ENCODE measurements at regions not wholly inside any gene's neighbourhood (a gene's known extent, or its start where the extent isn't known, plus 50 kb on each side); places are given as distances from the start of the nearest gene placed in this dataset.
A peak's percentile ranks its signal among the peaks of the same experiment; 100 is the strongest.
"Not testable (repeated sequence)": the region's sequence is repeated elsewhere in the genome, so short reads cannot be mapped to it uniquely, and the experiment has no call there.

DNA sequence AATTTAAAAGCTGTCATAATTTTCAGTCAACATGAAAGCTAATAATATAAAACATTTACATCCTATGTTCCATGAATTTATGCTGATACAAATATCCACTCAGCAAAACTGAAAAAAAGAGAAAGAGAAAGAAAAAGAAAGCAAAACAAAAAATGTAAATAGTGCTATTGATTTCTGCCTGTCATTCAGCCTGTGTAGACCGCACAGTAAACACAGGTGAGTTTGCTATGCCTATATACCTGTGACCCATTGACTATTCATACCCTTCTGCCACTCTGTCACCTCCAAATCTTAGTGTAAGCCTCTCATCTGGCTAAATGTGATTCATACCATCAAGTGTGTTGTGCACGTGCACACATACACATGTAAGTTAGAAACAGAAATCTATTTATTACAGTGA lies 359.0 kb upstream of the RORB start:
- DNase-seq = no peak
- in situ Hi-C loops (cut with MboI; ENCODE audit: low pct_unique_long_range_greater_than_20kb, low sequenced_read_pairs) = no loop called here

DNA sequence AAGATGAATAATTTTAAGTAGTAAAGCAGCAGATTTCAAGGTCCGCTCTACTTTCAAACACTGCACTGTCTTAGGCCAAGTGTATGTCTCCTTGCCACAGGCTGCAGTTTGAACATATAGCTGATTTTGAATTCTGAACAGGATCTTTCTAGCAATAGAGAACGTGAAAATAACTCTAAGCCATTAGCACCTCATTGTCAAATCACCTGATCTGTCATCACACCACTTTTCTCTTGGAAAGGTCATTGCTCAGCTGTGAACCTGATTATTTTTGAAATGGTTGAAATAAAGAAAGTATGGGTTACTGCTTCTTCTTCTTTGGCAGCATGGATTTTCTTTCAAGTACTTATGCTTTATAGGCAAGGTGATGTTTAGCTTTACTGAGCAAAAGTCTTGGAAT lies 357.0 kb upstream of the RORB start:
- in situ Hi-C loops (cut with MboI; ENCODE audit: low pct_unique_long_range_greater_than_20kb, low sequenced_read_pairs) = no loop called here
- no peak for DNase-seq

DNA sequence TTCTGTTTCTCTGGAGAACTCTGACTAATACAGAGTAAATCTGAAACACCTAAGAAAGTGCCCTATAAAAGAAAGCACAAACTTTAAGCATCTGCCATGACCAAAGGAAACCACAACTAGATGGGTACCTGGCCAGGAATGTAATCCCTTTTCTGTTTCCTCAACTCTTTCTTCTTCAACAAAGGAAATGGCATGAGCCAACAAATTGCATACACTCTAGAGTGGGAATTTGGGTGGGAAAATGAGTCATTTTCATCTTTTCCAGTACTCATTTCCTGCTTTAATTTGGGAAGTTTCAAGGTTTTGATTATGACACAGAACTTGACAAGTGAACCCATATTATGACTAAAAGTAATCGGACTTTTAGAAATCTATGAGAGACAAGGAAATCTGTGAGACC lies 349.2 kb upstream of the RORB start:
- no peak for DNase-seq
- in situ Hi-C loops (cut with MboI; ENCODE audit: low pct_unique_long_range_greater_than_20kb, low sequenced_read_pairs) = no loop called here

DNA sequence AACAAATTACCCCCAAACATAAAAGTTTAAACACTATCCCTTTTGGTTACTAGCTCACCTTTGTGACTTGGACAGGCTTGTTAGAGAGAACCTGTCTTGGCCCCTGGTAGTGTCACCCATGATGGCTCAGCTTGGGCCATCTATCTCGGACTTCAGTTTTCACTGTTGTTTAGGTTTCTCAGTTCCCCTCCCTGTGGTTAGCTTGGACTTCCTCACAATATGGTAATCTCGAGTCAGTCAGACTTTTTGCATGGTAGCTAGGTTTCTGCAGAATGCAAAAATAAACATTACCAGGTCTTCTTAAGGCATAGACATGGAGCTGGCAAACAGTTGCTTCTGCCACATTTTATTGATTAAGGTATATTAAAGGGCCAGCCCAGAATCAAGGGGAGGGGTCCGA lies 324.3 kb upstream of the RORB start:
- in situ Hi-C loops (cut with MboI; ENCODE audit: low pct_unique_long_range_greater_than_20kb, low sequenced_read_pairs) = no loop called here
- peak; percentile 59 for DNase-seq

DNA sequence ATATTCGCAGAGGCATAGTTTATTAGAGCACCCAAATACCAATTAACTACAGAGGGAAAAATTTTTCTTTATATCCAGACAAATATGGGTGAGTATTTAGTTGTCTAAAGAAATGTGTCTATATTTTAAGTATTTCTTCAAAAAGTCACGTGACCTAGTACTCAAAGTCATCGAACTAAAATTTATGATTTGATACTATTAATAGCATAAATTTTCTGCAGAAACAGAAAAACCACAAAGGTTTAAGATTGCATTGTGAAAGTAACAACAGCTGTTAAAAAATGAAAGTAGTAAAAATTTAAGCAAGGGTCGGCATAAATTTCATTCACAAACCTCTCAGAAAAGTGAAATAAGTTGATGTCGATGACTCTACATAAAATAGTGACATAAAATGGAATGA lies 323.9 kb upstream of the RORB start:
- in situ Hi-C loops (cut with MboI; ENCODE audit: low pct_unique_long_range_greater_than_20kb, low sequenced_read_pairs) = no loop called here
- DNase-seq = no peak

DNA sequence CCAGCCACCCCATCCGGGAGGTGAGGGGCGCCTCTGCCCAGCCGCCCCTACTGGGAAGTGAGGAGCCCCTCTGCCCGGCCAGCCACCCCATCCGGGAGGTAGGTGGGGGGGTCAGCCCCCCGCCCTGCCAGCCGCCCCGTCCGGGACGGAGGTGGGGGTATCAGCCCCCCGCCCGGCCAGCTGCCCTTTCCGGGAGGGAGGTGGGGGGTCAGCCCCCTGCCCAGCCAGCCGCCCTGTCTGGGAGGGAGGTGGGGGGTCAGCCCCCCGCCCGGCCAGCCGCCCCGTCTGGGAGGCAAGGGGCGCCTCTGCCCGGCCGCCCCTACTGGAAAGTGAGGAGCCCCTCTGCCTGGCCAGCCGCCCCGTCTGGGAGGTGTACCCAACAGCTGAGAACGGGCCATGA lies 299.4 kb upstream of the RORB start:
- in situ Hi-C loops (cut with MboI; ENCODE audit: low pct_unique_long_range_greater_than_20kb, low sequenced_read_pairs); DNase-seq: not testable (repeated sequence)

DNA sequence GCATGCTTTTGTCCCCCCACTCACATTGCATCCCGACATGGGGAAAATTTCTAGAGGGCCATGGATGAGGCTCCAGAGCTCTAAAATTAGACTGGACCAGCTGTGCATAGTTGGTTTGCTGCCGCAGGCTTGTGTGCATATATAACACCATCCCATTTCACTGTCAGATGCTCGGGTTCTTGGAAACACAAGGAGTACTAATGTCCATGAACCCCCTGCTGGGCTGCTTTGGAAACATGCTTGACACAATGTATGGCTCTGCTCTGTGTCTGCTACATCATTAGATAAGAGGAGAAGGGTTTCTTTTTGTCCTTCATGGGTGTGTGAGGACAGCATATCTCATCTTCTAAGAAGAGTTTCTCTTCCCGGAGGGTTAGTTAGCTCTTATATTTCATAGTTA lies 292.1 kb upstream of the RORB start:
- in situ Hi-C loops (cut with MboI; ENCODE audit: low pct_unique_long_range_greater_than_20kb, low sequenced_read_pairs) = no loop called here

DNA sequence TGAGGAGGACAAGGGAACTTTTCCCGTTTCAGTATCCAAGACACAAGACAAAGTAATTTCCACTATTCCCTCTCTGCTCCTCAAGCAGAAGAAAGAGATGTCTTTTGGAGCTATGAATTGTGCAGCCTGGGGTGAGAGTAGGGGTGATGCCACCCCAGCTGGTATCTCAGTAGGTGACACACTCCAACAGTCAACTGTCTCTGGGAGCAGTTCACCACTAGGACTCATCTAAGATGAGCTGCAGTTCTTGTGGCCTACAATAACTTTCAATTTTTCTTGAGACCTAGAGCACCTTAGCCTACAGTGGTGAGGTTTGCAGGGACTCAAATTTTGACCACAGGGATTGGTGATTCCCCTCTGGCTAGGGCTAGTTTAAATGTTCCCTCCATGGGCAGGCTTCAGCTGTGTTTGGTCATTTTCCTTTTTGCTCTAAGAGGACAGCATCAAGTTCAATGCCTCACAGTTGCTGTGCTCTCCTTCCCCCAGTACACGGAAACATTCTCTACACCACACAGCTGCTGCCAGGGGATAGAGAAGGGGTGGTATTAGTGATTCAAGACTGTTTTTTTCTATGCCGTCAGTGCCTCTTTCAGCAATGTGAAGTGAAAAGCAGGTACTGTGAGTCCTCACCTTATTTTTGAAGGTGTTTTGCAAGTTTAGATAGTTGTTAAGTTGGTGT lies 278.6 kb upstream of the RORB start:
- no peak for DNase-seq
- in situ Hi-C loops (cut with MboI; ENCODE audit: low pct_unique_long_range_greater_than_20kb, low sequenced_read_pairs) = no loop called here

More for the DNA sequence above, 292.1 kb upstream of the RORB start:
- no peak for DNase-seq

DNA sequence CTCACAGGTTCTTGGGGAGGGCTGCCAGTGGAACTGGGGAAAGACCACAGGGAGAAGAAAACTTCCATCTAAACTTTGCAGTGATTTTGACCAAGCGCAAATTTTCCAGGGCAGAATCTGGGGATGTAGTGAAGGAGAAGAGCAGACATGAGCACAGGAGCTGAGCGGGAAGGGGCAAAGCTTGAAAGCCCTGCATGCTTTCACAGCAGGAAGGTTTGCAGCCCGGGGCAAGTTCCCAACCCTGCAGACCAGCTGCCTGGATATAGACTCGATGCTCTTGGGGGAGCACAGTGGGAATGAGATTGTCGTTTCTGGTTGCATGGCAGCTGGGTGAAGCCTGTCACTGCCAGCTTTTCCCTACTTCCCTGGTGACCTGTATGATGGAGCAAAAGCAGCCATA lies 276.8 kb upstream of the RORB start:
- in situ Hi-C loops (cut with MboI; ENCODE audit: low pct_unique_long_range_greater_than_20kb, low sequenced_read_pairs) = no loop called here

DNA sequence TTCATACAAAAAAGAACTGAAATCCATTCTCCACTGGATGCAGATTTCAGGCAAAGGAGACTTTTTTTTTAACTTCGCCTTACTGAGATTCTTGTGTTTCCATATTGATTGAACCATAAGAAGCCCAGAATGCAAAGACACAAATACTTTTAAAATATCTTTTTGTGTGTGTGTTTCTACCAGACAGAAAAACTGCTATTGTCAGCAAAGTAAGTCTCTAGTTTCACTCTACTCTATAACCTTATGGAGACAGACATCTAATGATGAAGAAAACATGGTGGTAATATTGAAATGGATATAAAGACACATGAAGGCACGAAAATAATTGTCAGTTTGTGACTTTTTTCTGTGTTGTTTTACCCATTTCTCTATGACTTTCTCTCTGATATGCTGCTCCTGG lies 260.3 kb upstream of the RORB start:
- DNase-seq = no peak
- in situ Hi-C loops (cut with MboI; ENCODE audit: low pct_unique_long_range_greater_than_20kb, low sequenced_read_pairs) = loop anchor here (25.0 kb wide), 1 partner anchor 100 kb away; no protein-coding TSS in a partner anchor

More for the DNA sequence above, 276.8 kb upstream of the RORB start:
- DNase-seq = no peak

DNA sequence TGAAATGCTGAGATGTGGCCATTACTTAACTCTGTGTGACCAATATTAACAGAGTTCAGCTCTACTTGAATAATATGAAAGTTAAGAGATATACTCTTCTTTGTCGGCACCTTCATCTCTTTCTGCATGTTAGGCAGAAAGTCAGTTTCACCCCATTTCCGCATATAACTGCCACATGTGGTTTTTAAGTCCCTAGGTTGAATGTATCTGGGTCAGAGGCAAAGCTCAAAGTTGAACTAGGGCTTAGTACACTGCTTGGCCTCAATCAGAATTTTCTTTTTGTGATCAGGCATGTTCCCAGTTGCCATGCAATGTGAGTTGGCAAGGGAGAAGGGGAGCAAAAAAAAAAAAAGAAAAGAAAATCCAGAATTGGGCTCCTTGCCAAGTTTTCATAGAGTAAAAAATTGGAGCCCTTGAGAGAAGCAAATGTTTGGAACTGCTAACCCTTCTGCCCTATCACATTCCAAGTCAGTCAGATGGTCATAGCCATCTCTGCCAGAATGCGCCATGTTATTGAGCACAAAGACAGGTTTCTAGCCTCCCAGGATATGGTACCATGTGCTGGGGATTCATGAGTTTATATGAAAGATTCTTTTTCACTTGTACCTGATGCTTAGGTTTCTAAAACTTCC lies 251.2 kb upstream of the RORB start:
- DNase-seq = peak; percentile 94
- in situ Hi-C loops (cut with MboI; ENCODE audit: low pct_unique_long_range_greater_than_20kb, low sequenced_read_pairs) = loop anchor here (25.0 kb wide), 1 partner anchor 91 kb away; no protein-coding TSS in a partner anchor

DNA sequence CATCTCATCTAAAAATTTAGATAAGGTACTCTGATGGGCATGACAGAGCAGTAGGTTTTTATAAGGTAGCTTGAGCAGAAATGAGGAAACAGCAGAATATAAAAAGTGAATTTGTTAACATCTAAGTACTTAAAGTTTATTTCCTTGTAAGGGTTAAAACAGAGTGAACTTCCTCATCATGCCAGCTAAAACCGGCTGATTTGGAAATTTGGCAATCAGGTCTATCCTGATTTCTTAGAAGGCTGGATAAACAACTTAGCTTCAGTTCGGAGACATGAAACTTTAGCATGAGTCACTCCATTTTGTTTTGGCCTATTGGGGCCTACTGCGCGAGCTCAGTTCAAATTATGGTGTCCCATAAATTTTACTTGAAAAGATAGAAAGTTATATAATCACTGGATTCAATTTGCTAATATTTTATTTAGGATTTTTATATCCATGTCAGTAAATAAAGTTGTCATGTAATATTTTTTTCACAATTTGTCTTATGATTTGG lies 241.6 kb upstream of the RORB start:
- in situ Hi-C loops (cut with MboI; ENCODE audit: low pct_unique_long_range_greater_than_20kb, low sequenced_read_pairs) = no loop called here
- DNase-seq = peak; percentile 40

DNA sequence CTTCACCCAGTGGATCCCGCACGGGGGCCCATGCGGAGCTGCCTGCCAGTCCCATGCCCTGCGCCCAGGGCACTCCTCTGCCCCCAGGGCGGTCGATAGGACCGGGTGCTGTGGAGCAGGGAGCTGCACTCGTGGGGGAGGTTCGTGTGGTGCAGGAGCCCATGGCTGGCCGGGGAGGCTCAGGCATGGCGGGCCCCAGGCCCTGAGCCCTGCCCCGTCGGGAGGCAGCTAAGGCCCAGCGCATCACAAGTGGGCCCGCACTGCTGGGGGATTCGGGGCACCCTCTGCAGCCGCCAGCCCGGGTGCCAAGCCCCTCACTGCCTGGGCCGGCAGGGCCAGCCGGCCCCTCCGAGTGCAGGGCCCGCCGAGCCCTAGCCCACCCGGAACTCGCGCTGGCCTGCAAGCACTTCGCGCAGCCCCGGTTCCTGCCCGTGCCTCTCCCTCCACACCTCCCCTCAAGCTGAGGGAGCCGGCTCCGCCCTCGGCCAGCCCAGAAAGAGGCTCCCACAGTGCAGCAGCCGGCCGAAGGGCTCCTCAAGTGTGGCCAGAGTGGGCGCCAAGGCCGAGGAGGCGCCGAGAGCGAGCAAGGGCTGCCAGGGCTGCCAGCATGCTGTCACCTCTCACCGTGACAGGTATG lies 221.1 kb upstream of the RORB start:
- no peak for DNase-seq
- in situ Hi-C loops (cut with MboI; ENCODE audit: low pct_unique_long_range_greater_than_20kb, low sequenced_read_pairs) = no loop called here

DNA sequence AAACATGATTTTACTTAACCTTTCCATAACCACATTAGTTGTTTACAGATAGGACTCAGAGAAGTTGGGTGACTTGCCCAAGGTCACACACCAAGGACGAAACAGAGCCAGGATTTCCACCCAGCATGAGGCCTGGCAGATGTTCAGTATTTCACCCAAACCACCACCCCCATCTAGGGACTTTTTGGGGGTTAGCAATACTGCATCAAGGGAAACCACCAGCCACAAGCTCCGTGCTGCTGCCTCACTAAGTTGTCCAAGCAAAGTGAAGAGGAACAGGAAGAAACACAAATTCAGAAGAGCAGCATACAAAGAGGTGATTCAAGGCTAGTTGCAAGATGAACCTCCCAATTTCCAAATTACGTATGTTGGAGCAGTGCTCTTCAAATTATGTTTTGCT lies 219.6 kb upstream of the RORB start:
- peak; percentile 62 for DNase-seq
- in situ Hi-C loops (cut with MboI; ENCODE audit: low pct_unique_long_range_greater_than_20kb, low sequenced_read_pairs) = no loop called here

DNA sequence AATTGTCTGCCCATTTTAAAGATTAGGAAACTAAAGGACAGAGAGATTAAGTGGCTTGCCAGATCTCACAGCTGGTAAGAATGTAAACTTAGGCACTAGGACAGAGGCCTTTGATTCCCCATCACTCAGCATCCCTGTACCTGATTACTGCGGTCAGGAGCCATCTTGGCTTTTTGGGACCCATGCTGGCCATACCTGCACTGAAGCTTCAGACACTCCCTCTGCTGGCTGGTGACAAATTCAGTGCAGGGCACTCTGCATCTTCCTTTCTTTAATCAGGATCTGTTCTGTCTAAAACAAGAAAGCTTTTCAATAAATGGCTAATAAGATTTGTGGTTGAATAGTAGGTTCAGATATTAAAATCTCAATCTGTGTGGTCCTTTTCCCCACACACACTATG lies 215.5 kb upstream of the RORB start:
- in situ Hi-C loops (cut with MboI; ENCODE audit: low pct_unique_long_range_greater_than_20kb, low sequenced_read_pairs) = no loop called here
- peak; percentile 28 for DNase-seq

DNA sequence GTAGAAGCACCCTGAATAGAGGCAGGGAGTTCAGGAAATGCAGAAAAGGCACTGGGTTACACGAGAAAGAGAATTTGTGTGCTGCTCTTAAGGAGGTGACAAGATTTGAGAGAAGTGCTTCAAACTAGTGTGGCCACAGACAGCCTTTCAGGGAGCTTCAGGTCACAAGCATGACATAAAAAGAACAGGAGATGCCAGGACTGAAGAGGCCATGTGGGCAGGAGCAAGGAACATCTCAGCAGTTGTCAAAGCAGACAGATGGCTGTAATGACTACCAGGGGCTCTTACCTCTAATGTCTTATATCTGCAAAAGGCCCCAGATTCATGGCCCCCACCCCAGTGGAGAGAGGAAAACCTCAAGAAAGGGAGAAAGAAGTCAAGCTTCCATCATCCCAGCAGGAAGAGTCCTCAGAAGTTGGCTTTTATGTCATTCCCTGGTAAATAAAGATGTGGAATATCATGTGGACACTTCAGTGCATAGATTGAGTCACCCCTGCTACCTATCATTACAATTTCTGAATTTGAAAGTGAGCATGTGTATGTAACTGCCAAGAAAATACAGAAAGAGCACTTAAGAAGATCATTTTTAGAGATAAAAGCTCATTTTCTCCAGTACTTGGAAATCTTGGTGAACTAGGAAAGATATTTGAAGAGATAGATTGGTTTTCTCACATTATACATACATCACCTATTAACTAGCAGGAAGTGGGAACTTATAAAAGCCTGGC lies 214.4 kb upstream of the RORB start:
- in situ Hi-C loops (cut with MboI; ENCODE audit: low pct_unique_long_range_greater_than_20kb, low sequenced_read_pairs) = no loop called here
- no peak for DNase-seq

DNA sequence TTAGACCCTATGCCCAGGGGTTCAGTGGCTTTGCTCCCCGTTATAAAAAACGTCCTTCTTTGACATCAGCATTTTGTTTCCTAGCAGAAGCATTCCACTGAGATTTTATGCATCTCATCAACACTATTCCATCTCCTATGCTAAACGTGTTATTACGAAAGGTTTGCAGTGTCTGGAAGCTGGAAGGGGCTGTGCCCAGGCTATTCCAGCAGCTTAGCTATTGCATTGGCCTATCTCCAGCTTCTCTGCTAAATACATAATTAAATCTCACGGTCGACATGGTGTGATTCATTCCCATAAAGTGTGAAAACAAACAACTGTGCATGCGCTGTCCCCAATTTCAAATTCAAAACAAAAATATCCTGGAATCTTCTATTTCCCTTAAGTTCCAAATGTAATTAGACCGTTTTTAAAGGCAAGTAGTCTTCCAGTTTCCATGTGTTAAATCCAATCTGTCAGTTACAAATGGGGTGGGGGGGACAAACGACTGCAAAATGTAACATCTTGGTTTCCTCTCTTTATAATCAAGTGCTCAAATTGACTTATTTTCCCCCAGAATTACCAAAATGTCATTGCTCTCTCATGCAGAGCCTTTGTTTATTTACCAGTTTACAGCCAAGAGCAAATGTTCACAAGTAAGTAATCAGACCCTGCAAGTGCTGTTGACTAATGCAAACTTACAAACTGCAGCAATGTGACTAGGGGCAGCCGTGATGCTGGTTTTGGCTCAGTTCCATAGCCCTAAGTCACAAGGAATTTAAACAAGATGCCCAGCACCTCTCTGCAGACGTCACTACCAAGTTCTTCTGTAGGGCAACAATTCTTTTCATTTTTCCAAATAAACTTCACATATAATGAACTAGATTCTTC lies 212.3 kb upstream of the RORB start:
- in situ Hi-C loops (cut with MboI; ENCODE audit: low pct_unique_long_range_greater_than_20kb, low sequenced_read_pairs) = no loop called here
- no peak for DNase-seq

DNA sequence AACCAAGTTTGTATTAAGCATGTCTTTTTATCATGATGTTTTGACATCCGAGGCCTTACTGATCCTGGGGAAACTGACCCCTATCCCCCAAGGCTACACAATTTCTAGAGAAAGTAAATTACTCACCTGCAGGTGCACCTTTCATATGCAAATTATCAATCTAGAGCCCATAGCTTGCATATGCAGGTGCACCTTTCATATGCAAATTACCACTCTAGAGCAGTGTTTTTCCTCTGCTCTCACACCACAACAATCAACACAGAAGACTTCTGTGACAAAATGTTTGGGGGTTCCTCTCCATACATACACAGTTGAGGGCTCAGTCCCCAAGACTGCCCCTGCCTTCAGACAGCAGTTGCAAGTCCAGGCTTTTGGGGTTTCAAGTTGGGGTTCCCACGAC lies 203.7 kb upstream of the RORB start:
- no peak for DNase-seq
- in situ Hi-C loops (cut with MboI; ENCODE audit: low pct_unique_long_range_greater_than_20kb, low sequenced_read_pairs) = no loop called here

DNA sequence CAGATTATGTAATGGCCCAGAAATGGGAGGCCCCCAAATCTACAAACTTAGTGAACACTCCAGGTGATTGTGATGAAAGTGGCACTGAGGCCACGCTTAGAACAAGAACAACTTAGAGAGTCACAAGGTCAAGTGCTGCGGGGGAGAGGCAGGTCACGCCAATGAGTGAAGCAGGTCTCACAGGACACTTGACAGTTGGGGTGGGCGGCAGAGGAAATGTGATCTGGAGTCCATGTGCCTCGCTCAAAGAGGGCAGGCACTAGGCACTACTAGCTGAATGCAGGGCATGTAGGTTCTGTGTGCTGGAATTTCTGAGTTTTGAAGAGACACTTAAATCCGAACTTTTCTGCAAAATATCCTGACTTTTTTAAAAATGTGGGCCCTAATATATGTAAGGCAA lies 193.2 kb upstream of the RORB start:
- in situ Hi-C loops (cut with MboI; ENCODE audit: low pct_unique_long_range_greater_than_20kb, low sequenced_read_pairs) = no loop called here

More for the DNA sequence above, 193.2 kb upstream of the RORB start:
- DNase-seq = no peak

All from KBM-7 (cell line).